ENCODE measurements at regions not wholly inside any gene's neighbourhood (a gene's known extent, or its start where the extent isn't known, plus 50 kb on each side); places are given as distances from the start of the nearest gene placed in this dataset.

DNA sequence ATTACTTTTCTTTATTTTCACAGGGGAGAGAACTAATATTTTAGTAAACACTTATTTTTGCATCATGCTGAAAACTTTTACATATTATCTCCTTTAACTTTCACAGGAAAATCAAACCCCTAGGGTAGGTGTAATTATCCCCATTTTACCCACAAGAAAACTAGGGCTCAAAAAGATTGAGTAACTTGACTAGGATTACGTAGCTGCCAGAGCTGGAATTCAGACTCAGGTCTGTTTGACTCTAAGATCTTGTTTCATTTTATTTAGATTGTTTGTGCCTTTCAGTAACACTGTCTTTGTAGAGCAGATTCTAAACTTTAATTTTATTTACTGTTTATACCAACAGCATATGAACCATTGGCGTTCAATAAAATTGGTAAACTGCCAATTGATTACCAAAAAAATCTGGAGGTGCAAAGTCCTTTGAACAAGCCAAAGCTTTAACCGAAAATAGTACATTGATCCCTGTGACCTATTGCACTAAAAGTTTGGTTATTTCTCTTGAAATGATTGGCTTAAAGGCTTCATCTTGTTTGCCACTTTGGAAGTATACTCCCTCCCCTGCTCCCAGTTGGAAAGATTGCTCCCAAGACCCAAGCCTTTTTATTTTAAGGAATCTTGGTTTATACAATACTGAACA, 71.0 kb upstream of the WDR26 start:
- no peak for DNase-seq (ENCODE audit: low spot score)

DNA sequence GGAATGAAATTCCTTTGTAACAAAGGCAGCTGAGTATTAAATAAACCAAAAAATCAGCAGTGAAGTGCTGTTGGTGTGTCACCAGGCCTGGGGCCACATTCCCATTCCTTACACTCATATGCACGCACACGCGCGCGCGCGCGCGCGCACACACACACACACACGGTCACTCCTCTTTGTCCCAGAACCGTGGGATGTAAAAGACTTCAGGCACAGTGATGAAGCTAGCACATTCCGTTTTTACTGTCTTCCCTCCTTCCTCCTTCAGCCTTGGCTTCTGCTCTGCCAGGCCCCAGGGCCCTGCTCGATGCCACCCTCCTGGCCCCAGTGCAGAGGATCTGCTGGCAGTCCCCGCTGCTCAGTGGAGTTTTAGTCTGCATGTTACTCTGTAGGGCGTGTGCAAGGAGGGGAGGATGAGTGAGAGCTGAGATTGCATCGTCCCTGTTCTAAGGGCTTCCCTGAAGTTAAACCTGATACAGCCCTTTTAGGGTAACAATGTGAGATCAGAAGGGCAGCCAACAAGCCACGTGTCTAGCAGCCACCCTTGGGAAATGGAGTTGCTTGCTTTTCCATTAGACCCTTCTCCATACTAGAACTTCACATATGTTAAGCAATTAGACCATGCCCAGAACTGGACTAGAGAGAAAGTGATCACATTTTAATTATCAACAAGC, 71.7 kb upstream of the WDR26 start:
- DNase-seq (ENCODE audit: low spot score): no peak

- DNase-seq (ENCODE audit: low spot score): no peak
Observed at GRCh38 chr1:224507771-224508523, 73.3 kb upstream of the WDR26 start.

GRCh38 chr1:224509907-224510306, 75.3 kb upstream of the WDR26 start:
- no peak for DNase-seq (ENCODE audit: low spot score)

DNA sequence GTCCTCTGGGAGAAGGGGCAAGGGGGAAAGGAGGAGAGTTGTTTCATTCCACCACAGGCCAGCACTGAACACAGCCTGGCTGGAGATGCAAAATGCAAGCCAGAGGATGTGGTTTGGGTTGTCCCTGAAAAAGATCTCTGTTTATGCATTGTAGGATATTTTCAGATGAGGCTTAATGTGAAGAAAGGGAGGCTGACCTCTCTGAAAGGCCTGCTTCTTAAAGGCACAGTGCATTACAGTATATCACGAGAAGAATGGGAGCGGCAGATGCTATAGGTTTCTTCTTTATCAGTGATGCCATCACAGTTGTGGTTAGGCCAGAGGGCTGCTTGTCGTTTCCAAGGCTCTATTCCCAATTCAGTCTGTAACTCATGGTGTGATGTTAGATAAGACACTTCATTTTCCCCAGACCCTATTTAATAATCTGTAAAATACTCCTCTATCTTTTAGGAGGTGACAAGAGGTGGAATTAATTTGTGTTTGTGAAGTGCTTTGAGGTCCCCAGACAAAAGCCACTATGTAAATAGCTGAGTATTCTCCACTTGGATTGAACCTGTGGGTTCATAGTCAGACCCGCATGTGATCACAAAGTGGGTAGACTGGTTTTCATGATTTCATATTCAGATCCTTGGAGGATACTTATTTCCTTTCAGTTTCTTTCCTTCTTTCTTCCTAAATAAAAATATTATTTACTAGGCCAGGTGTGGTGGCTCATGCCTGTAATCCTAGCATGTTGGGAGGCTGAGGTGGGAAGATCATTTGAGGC, 76.5 kb upstream of the WDR26 start:
- DNase-seq (ENCODE audit: low spot score): no peak

DNA sequence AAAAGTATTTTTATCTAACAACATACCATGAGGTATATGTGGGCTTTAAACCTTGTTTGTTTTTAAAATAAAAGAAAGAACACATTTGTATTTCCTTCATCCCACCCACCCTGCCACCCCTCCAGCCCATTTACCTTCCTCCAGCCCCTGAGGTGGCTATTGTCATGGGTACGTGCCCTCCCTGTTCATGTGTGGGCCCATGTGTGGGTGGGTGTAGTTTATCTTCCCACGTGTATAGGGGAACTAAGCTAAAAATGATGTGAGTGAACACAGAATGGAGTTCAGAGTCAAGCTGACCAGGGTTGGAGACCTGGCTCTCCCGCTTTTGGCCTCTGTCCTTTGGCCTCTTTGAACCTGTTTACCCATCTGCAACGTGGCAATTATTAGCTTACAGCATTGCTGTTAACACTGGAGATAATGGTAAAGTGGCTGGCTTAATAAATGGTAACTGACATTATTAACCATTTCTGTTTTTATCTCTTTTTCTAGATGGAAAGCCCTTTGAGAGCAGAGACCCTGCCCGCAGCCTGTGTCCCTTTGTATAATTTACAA, 78.1 kb upstream of the WDR26 start:
- DNase-seq (ENCODE audit: low spot score): no peak

DNA sequence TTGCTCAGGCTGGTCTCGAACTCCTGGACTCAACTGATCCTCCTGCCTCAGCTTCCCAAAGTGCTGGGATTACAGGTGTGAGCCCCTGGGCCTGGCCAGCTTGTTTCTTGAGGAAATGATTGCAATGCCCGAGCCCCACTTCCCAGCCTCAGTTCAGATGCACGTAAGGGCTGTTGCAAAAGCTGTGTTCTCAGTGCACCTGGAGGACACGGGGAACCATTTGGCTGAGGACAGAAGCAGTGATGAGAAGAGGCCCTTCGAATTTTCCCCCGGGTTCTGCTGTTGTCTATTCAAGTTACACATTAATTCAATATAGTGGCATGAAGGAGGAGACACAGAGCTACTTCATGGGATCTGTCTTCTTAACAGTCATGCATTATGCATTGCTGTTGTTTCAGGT, 78.8 kb upstream of the WDR26 start:
- DNase-seq (ENCODE audit: low spot score): no peak

GRCh38 chr1:224513787-224514209, 79.2 kb upstream of the WDR26 start:
- peak; percentile 95 for DNase-seq (ENCODE audit: low spot score)

GRCh38 chr1:224517171-224517570, 82.6 kb upstream of the WDR26 start:
- DNase-seq (ENCODE audit: low spot score): no peak

GRCh38 chr1:224518528-224518927, 83.9 kb upstream of the WDR26 start:
- no peak for DNase-seq (ENCODE audit: low spot score)

GRCh38 chr1:224519874-224520273, 85.3 kb upstream of the WDR26 start:
- DNase-seq (ENCODE audit: low spot score): no peak

- DNase-seq (ENCODE audit: low spot score): no peak
Observed at GRCh38 chr1:224520808-224521207, 86.2 kb upstream of the WDR26 start.

DNA sequence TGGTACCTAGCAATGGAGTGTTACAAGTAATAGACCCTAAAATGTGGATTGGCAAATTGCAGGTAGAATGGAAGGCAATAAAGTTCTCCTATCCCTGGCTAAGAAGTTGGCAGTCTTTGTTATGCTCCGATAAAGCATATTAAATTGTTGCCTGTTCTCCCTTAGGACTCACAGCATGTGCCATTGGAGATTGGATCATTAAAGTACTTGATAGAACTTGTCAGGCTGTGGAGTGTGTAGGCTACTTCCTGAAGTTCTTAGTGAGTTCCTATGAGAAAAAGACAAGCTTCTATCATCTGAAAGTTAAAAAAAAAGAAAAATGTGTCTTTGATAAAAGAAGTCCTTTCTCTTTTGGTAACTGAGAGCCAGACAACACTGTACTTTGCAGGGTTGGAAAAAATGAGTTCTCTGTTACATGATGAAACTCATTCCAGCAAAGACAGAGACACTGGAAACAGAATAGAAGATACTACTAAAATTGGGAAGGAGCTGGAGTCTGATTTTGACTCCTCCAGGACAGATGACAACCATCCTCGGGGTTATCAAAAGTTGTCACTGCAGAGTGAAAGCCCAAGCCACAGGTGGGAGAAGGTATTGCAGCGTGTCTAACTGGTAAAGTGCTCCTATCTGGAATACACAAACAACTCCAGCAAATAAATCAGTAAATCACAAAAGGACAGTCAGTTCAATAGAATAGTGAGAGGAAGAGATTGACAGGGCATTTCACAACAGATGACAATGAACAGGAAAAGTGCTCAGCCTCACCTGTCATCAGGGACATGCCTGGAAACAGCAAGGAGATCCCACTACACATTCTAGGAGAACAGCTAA, 87.5 kb upstream of the WDR26 start:
- no peak for DNase-seq (ENCODE audit: low spot score)

DNA sequence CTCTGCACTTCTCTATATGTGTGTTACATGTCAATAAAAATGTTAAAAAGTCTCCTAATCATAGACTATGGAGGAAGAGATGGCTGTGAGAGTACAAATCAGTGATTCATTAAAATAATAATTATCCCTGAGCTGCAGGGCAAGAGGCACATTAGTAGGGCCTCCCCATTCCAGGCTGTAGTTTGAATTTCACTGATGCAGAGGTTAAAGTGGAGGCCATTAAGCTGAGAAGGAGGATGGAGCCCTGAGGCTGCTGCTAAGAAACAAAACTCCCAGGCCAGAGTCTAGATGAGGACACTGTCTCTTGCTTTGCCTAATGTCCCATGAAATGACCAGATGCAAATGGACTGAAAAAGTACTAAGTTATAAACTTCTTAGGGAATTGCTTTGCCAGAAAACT, 89.1 kb upstream of the WDR26 start:
- no peak for DNase-seq (ENCODE audit: low spot score)

DNA sequence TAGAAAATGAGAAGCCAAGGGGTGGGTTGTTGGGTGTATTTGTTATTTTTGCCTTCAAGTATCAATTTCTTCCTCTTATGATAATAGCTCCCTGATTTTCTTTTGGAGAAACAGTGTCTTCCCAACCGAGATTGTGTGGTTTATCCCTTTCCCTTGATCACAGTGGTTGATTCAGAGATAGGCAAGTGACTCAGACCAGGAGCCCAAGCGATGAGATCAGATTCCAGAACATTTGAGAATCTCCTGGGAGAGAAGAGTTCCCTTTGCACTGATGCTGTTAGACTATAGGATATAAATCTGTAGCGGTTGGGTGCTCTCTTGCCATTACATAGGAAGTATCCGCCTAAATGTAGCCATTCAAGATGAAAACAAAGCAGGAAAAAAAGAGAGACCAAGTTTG, 90.1 kb upstream of the WDR26 start:
- no peak for DNase-seq (ENCODE audit: low spot score)

GRCh38 chr1:224525411-224526040, 90.6 kb upstream of the CNIH3 start:
- DNase-seq (ENCODE audit: low spot score): no peak

GRCh38 chr1:224526771-224527170, 89.3 kb upstream of the CNIH3 start:
- no peak for DNase-seq (ENCODE audit: low spot score)

GRCh38 chr1:224528900-224529299, 87.2 kb upstream of the CNIH3 start:
- DNase-seq (ENCODE audit: low spot score): no peak

DNA sequence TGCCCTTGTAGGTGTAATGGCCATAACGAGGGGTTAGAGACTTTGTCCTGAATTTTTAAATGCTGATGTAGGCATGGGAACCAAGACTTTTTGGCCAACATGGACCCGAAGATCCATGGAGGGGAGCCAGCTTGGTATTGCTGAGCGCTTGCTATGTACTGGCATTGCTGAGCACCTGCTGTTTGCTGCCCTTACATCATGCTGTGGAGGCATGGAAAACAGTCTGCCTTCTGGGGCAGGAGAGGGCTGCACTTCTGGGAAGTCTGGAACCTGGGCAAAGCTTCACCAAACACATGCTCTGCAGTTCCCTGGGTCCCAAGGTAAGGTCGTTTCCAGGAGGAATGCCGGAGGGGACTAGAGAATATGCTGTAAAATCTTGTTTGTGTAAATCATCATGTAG, 86.3 kb upstream of the CNIH3 start:
- no peak for DNase-seq (ENCODE audit: low spot score)

- DNase-seq (ENCODE audit: low spot score): no peak
Observed at GRCh38 chr1:224533517-224533916, 82.6 kb upstream of the CNIH3 start.

GRCh38 chr1:224534731-224535130, 81.4 kb upstream of the CNIH3 start:
- no peak for DNase-seq (ENCODE audit: low spot score)

Data from D341Med (cell line).